HepG2 (cell line): ENCODE measurements at regions not wholly inside any gene's neighbourhood (a gene's known extent, or its start where the extent isn't known, plus 50 kb on each side); places are given as distances from the start of the nearest gene placed in this dataset.
A peak's percentile ranks its signal among the peaks of the same experiment; 100 is the strongest.

Experiments
- FOSL2 ChIP-seq: sonication (generic); formaldehyde crosslinking; IDR thresholded peaks from 2 replicates; pipeline ENCODE4 v1.4.0; 2020; ENCODE audit warnings: missing genetic modification reagents
- KDM1A ChIP-seq: IDR thresholded peaks from 2 replicates; pipeline ENCODE4 v1.6.1; 2016; ENCODE audit warnings: missing compliant biosample characterization
- MTA1 ChIP-seq: sonication (generic); formaldehyde crosslinking; IDR thresholded peaks from 2 replicates; pipeline ENCODE4 v1.4.0; 2020; ENCODE audit warnings: missing genetic modification reagents, mild to moderate bottlenecking, borderline replicate concordance
- NCOA1 ChIP-seq: sonication (generic); formaldehyde crosslinking; IDR thresholded peaks from 2 replicates; pipeline ENCODE4 v1.9.0; 2021; ENCODE audit warnings: missing genetic modification reagents
- NR0B2 ChIP-seq: sonication (generic); formaldehyde crosslinking; IDR thresholded peaks from 2 replicates; pipeline ENCODE4 v1.4.0; 2020; ENCODE audit warnings: mild to moderate bottlenecking, missing genetic modification reagents
- RAD21 ChIP-seq: fragments of 450-650 bp; formaldehyde crosslinking; IDR thresholded peaks from 2 replicates; pipeline ENCODE4 v1.5.0; 2020; ENCODE audit warnings: mild to moderate bottlenecking
- SMYD3 ChIP-seq: sonication (generic); formaldehyde crosslinking; IDR thresholded peaks from 2 replicates; pipeline ENCODE4 v1.8.1; 2023; ENCODE audit warnings: mild to moderate bottlenecking, missing genetic modification reagents
- TSC22D2 ChIP-seq: sonication (generic); formaldehyde crosslinking; IDR thresholded peaks from 2 replicates; pipeline ENCODE4 v1.5.1; 2020; ENCODE audit warnings: missing genetic modification reagents, mild to moderate bottlenecking, borderline replicate concordance
- ZBTB40 ChIP-seq, 2 experiments: fragments of 450-650 bp in 1 of 2; sonication (generic) in 1 of 2; formaldehyde crosslinking in 1 of 2; IDR thresholded peaks; 2 replicates each; pipeline versions ENCODE4 v1.6.1 to v1.8.0; 2016 to 2022; ENCODE audit warnings: antibody characterized with exemption in 1 of 2, mild to moderate bottlenecking in 1 of 2, missing genetic modification reagents in 1 of 2
- ZNF18 ChIP-seq: sonication (generic); formaldehyde crosslinking; IDR thresholded peaks from 2 replicates; pipeline ENCODE4 v1.8.0; 2022; ENCODE audit warnings: mild to moderate bottlenecking, missing genetic modification reagents; ENCODE audit not compliant: insufficient replicate concordance
- ZNF3 ChIP-seq: IDR thresholded peaks from 2 replicates; pipeline ENCODE4 v1.7.0; 2017; ENCODE audit warnings: inconsistent platforms
- ZNF446 ChIP-seq: sonication (generic); formaldehyde crosslinking; IDR thresholded peaks from 2 replicates; pipeline ENCODE4 v1.5.0; 2020; ENCODE audit warnings: mild to moderate bottlenecking, missing genetic modification reagents
- ZNF557 ChIP-seq: sonication (generic); formaldehyde crosslinking; IDR thresholded peaks from 2 replicates; pipeline ENCODE4 v1.4.0; 2020; ENCODE audit warnings: missing genetic modification reagents
- ZNF615 ChIP-seq: sonication (generic); formaldehyde crosslinking; IDR thresholded peaks from 2 replicates; pipeline ENCODE4 v1.5.0; 2020; ENCODE audit warnings: mild to moderate bottlenecking, missing genetic modification reagents, borderline replicate concordance
- ZSCAN31 ChIP-seq: sonication (generic); formaldehyde crosslinking; IDR thresholded peaks from 2 replicates; pipeline ENCODE4 v1.5.0; 2020; ENCODE audit warnings: low read depth, mild to moderate bottlenecking, missing genetic modification reagents
- TF ChIP-seq, protein P1 (sequence below): IDR thresholded peaks from 2 replicates; pipeline ENCODE4 v1.6.1; 2016; ENCODE audit warnings: mild to moderate bottlenecking
- TF ChIP-seq, protein P2 (sequence below): sonication (generic); formaldehyde crosslinking; conservative IDR thresholded peaks from 2 replicates; pipeline ENCODE4 v1.5.0; 2020; ENCODE audit warnings: missing genetic modification reagents

GRCh38 chr21:28256420-28256831 is 736.3 kb downstream of the LTN1 start (continued):
- TF ChIP-seq ZNF3 (CRISPR knock-in tag) (no peak), NCOA1 (CRISPR knock-in tag) (no peak), KDM1A (CRISPR knock-in tag) (no peak; the same call in 1 of the 2 replicates), TSC22D2 (no peak), NR0B2 (no peak), ZNF446 (CRISPR knock-in tag) (no peak), SMYD3 (CRISPR knock-in tag) (no peak), ZNF557 (CRISPR knock-in tag) (no peak), ZSCAN31 (no peak), ZBTB40 (IDR thresholded peaks at IDR 0.05) (no peak), ZBTB40 (CRISPR knock-in tag; IDR thresholded peaks at IDR 0.05) (no peak; the same call in 1 of the 2 replicates), RAD21 (CRISPR knock-in tag) (peak; percentile 10; the same call in 1 of the 2 replicates), ZNF18 (no peak), MTA1 (CRISPR knock-in tag) (no peak), FOSL2 (CRISPR knock-in tag) (peak; percentile 73), ZNF615 (CRISPR knock-in tag) (no peak)
- TF ChIP-seq, protein P1, sequence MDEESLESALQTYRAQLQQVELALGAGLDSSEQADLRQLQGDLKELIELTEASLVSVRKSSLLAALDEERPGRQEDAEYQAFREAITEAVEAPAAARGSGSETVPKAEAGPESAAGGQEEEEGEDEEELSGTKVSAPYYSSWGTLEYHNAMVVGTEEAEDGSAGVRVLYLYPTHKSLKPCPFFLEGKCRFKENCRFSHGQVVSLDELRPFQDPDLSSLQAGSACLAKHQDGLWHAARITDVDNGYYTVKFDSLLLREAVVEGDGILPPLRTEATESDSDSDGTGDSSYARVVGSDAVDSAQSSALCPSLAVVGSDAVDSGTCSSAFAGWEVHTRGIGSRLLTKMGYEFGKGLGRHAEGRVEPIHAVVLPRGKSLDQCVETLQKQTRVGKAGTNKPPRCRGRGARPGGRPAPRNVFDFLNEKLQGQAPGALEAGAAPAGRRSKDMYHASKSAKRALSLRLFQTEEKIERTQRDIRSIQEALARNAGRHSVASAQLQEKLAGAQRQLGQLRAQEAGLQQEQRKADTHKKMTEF (CRISPR knock-in tag): peak; percentile 84
- TF ChIP-seq, protein P2, sequence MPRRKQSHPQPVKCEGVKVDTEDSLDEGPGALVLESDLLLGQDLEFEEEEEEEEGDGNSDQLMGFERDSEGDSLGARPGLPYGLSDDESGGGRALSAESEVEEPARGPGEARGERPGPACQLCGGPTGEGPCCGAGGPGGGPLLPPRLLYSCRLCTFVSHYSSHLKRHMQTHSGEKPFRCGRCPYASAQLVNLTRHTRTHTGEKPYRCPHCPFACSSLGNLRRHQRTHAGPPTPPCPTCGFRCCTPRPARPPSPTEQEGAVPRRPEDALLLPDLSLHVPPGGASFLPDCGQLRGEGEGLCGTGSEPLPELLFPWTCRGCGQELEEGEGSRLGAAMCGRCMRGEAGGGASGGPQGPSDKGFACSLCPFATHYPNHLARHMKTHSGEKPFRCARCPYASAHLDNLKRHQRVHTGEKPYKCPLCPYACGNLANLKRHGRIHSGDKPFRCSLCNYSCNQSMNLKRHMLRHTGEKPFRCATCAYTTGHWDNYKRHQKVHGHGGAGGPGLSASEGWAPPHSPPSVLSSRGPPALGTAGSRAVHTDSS (CRISPR knock-in tag): no peak
